GM13976 (cell line): ENCODE measurements at regions not wholly inside any gene's neighbourhood (a gene's known extent, or its start where the extent isn't known, plus 50 kb on each side); places are given as distances from the start of the nearest gene placed in this dataset.

Experiments used
- DNase-seq: peaks from one replicate; pipeline ENCODE4 v3.0.0; 2012; ENCODE audit warnings: low spot score
- in situ Hi-C: fragments of 300-500 bp; cut with MboI; formaldehyde crosslinking; loops from one replicate; pipeline ENCODE4 v1.12.0; 2022; ENCODE audit warnings: low sequenced_read_pairs, mixed read lengths, inconsistent platforms; ENCODE audit not compliant: unreplicated experiment
- TF ChIP-seq, protein P1 (sequence below): IDR thresholded peaks from 2 replicates; pipeline ENCODE4 v1.5.1; 2012; ENCODE audit warnings: borderline replicate concordance, mild to moderate bottlenecking; ENCODE audit not compliant: insufficient read depth; ENCODE audit errors: extremely low read depth, missing control alignments, control extremely low read depth

GRCh38 chr4:28227764-28228163 lies 1367.1 kb downstream of the STIM2 start:
- in situ Hi-C loops, result no loop called here
- DNase-seq, result no peak
- TF ChIP-seq, protein P1, sequence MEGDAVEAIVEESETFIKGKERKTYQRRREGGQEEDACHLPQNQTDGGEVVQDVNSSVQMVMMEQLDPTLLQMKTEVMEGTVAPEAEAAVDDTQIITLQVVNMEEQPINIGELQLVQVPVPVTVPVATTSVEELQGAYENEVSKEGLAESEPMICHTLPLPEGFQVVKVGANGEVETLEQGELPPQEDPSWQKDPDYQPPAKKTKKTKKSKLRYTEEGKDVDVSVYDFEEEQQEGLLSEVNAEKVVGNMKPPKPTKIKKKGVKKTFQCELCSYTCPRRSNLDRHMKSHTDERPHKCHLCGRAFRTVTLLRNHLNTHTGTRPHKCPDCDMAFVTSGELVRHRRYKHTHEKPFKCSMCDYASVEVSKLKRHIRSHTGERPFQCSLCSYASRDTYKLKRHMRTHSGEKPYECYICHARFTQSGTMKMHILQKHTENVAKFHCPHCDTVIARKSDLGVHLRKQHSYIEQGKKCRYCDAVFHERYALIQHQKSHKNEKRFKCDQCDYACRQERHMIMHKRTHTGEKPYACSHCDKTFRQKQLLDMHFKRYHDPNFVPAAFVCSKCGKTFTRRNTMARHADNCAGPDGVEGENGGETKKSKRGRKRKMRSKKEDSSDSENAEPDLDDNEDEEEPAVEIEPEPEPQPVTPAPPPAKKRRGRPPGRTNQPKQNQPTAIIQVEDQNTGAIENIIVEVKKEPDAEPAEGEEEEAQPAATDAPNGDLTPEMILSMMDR, result no peak

GRCh38 chr4:28228561-28229491 lies 1368.2 kb downstream of the STIM2 start:
- in situ Hi-C loops, result no loop called here
- TF ChIP-seq, protein P1, result no peak
- no peak for DNase-seq

DNA sequence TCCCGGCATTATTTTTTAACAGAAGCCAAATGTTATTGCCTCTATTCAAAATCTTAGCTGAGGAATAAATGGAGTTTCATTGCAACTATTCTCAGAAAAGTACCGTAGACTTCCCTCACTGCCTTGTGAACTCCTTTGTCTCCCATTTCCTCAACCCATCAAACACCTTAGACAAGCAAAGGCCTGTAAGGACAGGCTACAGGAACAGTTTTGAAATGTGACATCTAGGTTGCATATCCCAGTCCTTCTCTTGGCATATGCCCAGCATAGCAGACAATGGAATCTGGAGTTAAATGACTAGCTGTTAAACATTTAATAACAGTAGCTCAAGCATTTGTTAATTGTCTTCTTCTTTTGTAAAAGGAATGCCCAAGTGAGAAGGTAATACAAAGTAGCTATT lies 1371.7 kb downstream of the STIM2 start:
- TF ChIP-seq, protein P1, result no peak
- in situ Hi-C loops, result no loop called here
- no peak for DNase-seq

DNA sequence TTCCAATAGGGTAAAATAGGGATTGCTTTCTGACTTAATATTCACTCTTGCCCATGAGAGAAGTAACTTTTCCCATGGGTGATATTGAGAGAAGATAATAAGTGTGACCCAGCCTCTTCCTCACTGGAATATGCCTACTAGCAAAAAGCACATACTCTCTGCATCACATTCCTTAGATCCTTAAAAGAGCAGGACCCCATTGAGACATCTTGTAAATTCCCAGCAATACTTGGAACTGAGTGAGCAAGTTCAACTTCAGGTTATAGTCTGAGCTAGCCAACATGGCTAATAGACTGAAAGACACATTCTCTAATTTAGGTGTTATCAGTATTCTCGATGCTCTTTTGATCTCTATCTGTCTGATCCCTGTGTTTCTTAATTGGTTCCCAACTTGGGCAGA lies 1372.3 kb downstream of the STIM2 start:
- DNase-seq, result no peak
- in situ Hi-C loops, result no loop called here
- TF ChIP-seq, protein P1, result no peak

GRCh38 chr4:28233724-28234123 lies 1373.1 kb downstream of the STIM2 start:
- in situ Hi-C loops, result no loop called here
- TF ChIP-seq, protein P1, result no peak
- DNase-seq, result no peak

DNA sequence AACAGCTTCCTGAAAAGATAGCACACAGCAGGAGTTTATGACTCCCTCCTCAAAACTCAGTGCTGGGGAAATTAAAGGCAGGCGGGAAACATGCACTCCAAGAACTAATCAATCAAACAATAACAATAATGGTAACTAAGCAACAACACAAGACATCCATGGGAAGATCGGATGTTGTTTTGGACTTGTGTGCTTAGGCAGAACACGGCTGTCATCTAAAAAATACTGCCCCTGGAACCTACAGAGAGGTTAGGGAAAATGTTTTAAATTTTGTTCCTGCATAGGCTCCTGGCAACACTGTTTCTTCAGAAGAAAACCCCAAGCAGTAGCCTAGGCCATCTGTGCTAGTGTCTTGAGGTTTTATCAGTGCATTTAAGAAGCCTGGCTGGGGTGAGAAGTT lies 1378.2 kb downstream of the STIM2 start:
- in situ Hi-C loops, result no loop called here
- DNase-seq, result no peak
- TF ChIP-seq, protein P1, result no peak
